A549 (cell line): ENCODE measurements at regions not wholly inside any gene's neighbourhood (a gene's known extent, or its start where the extent isn't known, plus 50 kb on each side); places are given as distances from the start of the nearest gene placed in this dataset.

Experiments
- ATAC-seq, 2 experiments: fragments of 200-7000 bp in 1 of 2; fragments of >200 bp in 1 of 2; cut with Nextera tagmentation in 1 of 2; cut with Tn5 transposase in 1 of 2; 3 replicates each; pipeline versions ENCODE4 v1.8.0 to v1.9.1; 2018 to 2020; ENCODE audit warnings: mild to moderate bottlenecking in 1 of 2, moderate library complexity in 1 of 2
- CTCF ChIA-PET: fragments of 300-600 bp; sonication (Branson Sonifier 250); formaldehyde crosslinking; extraction: SDS; loops from one replicate; lab custom pipeline; 2021; ENCODE audit warnings: antibody characterized with exemption, inconsistent platforms; lab: Yijun Ruan, JAX
- POLR2A ChIA-PET: fragments of 350-600 bp; formaldehyde crosslinking; extraction: SDS; loops from one replicate; lab custom pipeline; 2021; ENCODE audit warnings: antibody characterized with exemption, inconsistent platforms; lab: Yijun Ruan, JAX
- DNase-seq, 2 experiments: peaks; one replicate each; pipeline versions ENCODE4 v3.0.0 to v3.0.0-alpha.2; 2011 to 2016; ENCODE audit warnings: low read depth in 1 of 2, low spot score in 1 of 2
- FAIRE-seq: peaks from 2 replicates; lab custom pipeline; 2011; peaks lifted over from hg19 to GRCh38; lab: Jason Lieb, UNC
- H3K27ac ChIP-seq, 2 experiments: fragments of >200 bp; sonication (Bioruptor Twin); formaldehyde crosslinking; 3 replicates each; pipeline ENCODE4 v1.5.1; 2016 to 2017
- H3K4me1 ChIP-seq: fragments of >200 bp; sonication (Bioruptor Twin); formaldehyde crosslinking; 3 replicates; pipeline ENCODE4 v1.6.1; 2016
- H3K4me2 ChIP-seq: fragments of >200 bp; sonication (Bioruptor Twin); formaldehyde crosslinking; 3 replicates; pipeline ENCODE4 v1.6.1; 2016
- H3K4me3 ChIP-seq: fragments of >200 bp; sonication (Bioruptor Twin); formaldehyde crosslinking; 3 replicates; pipeline ENCODE4 v1.5.1; 2016
- H3K9me3 ChIP-seq: fragments of >200 bp; sonication (Bioruptor Twin); formaldehyde crosslinking; 3 replicates; pipeline ENCODE4 v1.6.1; 2016
- BCL3 ChIP-seq: fragments of >200 bp; sonication (Bioruptor Twin); formaldehyde crosslinking; IDR thresholded peaks from 3 replicates; pipeline ENCODE4 v1.6.1; 2016
- BHLHE40 ChIP-seq: IDR thresholded peaks from 2 replicates; pipeline ENCODE4 v1.6.1; 2012; ENCODE audit warnings: low read depth, low read length, inconsistent platforms
- CBX2 ChIP-seq: fragments of 200-600 bp; sonication (generic); IDR thresholded peaks from 2 replicates; pipeline ENCODE4 v1.6.1; 2016; ENCODE audit warnings: low read depth, mild to moderate bottlenecking, borderline replicate concordance
- CBX8 ChIP-seq: fragments of 200-600 bp; sonication (generic); IDR thresholded peaks from 2 replicates; pipeline ENCODE4 v1.6.1; 2016
- CEBPB ChIP-seq, 2 experiments: fragments of >200 bp in 1 of 2; sonication (Bioruptor Twin) in 1 of 2; formaldehyde crosslinking in 1 of 2; IDR thresholded peaks; 2 replicates each; pipeline ENCODE4 v1.6.1; 2012 to 2016
- E2F6 ChIP-seq: IDR thresholded peaks from 2 replicates; pipeline ENCODE4 v1.6.1; 2012; ENCODE audit warnings: low read depth, borderline replicate concordance
- ELK1 ChIP-seq: fragments of 150-350 bp; IDR thresholded peaks from 2 replicates; pipeline ENCODE4 v1.6.1; 2014; ENCODE audit warnings: low read depth, mild to moderate bottlenecking, low read length
- FOSL2 ChIP-seq, 2 experiments: fragments of 450-650 bp in 1 of 2; fragments of >200 bp in 1 of 2; sonication (Bioruptor Twin) in 1 of 2; formaldehyde crosslinking; IDR thresholded peaks; 2 replicates each; pipeline versions ENCODE4 v1.5.0 to v1.6.1; 2016 to 2020; ENCODE audit warnings: mild to moderate bottlenecking in 1 of 2, moderate library complexity in 1 of 2
- HOXB13 ChIP-seq: fragments of 250-450 bp; sonication (Bioruptor Pico); IDR thresholded peaks from 2 replicates; pipeline ENCODE4 v1.5.0; 2020; ENCODE audit warnings: low read depth, mild to moderate bottlenecking, moderate library complexity
- HOXB5 ChIP-seq: fragments of 250-450 bp; sonication (Bioruptor Pico); IDR thresholded peaks from 2 replicates; pipeline ENCODE4 v1.5.0; 2020; ENCODE audit warnings: mild to moderate bottlenecking, moderate library complexity
- JUNB ChIP-seq: fragments of >200 bp; sonication (Bioruptor Twin); formaldehyde crosslinking; IDR thresholded peaks from 2 replicates; pipeline ENCODE4 v1.6.1; 2016
- KDM5A ChIP-seq: fragments of 200-600 bp; sonication (generic); IDR thresholded peaks from 2 replicates; pipeline ENCODE4 v1.6.1; 2016; ENCODE audit warnings: antibody characterized with exemption, mild to moderate bottlenecking
- NR3C1 ChIP-seq: fragments of >200 bp; sonication (Bioruptor Twin); formaldehyde crosslinking; IDR thresholded peaks from 3 replicates; pipeline ENCODE4 v1.6.1; 2017
- PBX3 ChIP-seq: IDR thresholded peaks from 2 replicates; pipeline ENCODE4 v1.6.1; 2012
- PHF8 ChIP-seq: fragments of 200-600 bp; sonication (generic); IDR thresholded peaks from 2 replicates; pipeline ENCODE4 v1.6.1; 2016; ENCODE audit warnings: low read depth, mild to moderate bottlenecking, antibody characterized with exemption, moderate library complexity, borderline replicate concordance
- POLR2AphosphoS2 ChIP-seq: conservative IDR thresholded peaks from 2 replicates; pipeline ENCODE4 v1.6.1; 2012; ENCODE audit warnings: low read length, improper control_type of control experiment, inconsistent platforms
- RARB ChIP-seq: fragments of 250-450 bp; sonication (Bioruptor Pico); IDR thresholded peaks from 2 replicates; pipeline ENCODE4 v1.8.0; 2021; ENCODE audit warnings: mild to moderate bottlenecking, moderate library complexity
- SMC3 ChIP-seq: fragments of >200 bp; sonication (Bioruptor Twin); formaldehyde crosslinking; IDR thresholded peaks from 3 replicates; pipeline ENCODE4 v1.6.1; 2018; ENCODE audit warnings: inconsistent platforms
- TP53 ChIP-seq: fragments of 250-450 bp; sonication (Bioruptor Pico); IDR thresholded peaks from 2 replicates; pipeline ENCODE4 v1.5.0; 2021; ENCODE audit warnings: mild to moderate bottlenecking, moderate library complexity
- ZC3H11A ChIP-seq: fragments of 450-650 bp; IDR thresholded peaks from 2 replicates; pipeline ENCODE4 v1.6.1; 2014; ENCODE audit warnings: antibody characterized with exemption, mild to moderate bottlenecking
- ZFP36 ChIP-seq: fragments of 450-650 bp; IDR thresholded peaks from 2 replicates; pipeline ENCODE4 v1.6.1; 2014; ENCODE audit warnings: borderline replicate concordance; ENCODE audit not compliant: partially characterized antibody
- ZNF302 ChIP-seq: fragments of 250-450 bp; sonication (Bioruptor Pico); IDR thresholded peaks from 2 replicates; pipeline ENCODE4 v1.9.0; 2021; ENCODE audit warnings: inconsistent platforms, mild to moderate bottlenecking, moderate library complexity
- ZSCAN20 ChIP-seq: fragments of 250-450 bp; sonication (Bioruptor Pico); IDR thresholded peaks from 2 replicates; pipeline ENCODE4 v1.8.0; 2022; ENCODE audit warnings: mild to moderate bottlenecking, moderate library complexity
- WGBS: methylation state at CpG from one replicate; pipeline ENCODE4 v1.1.6; 2017; ENCODE audit errors: missing lambda C conversion rate; 5-methylcytosine and 5-hydroxymethylcytosine counted together

GRCh38 chr21:16357994-16358393, 628.2 kb downstream of the USP25 start:
- ChIA-PET CTCF (no interaction called here), POLR2A (no interaction called here)
- no peak overlapping the region for H3K27ac ChIP-seq
- FAIRE-seq, result no peak
- H3K4me1 ChIP-seq, result no peaks in the 10 kb centered on the region
- DNase-seq, result no peak
- H3K4me2 ChIP-seq, result no peak overlapping the region
- no peak for ATAC-seq
- TF ChIP-seq JUNB, result no peak
- TF ChIP-seq POLR2AphosphoS2, result no peak
- TF ChIP-seq E2F6, result no peak
- no peak for TF ChIP-seq BHLHE40
- no peak for TF ChIP-seq KDM5A
- TF ChIP-seq PBX3, result no peak
- TF ChIP-seq NR3C1, result no peak
- TF ChIP-seq ZFP36, result no peak
- no peak for TF ChIP-seq ZSCAN20
- TF ChIP-seq HOXB13 (CRISPR knock-in tag), result no peak
- no peaks in the 10 kb centered on the region for H3K9me3 ChIP-seq
- no peak overlapping the region for H3K4me3 ChIP-seq

- Histone ChIP-seq H3K9me3 (no peaks in the 10 kb centered on the region), H3K4me3 (no peak overlapping the region), H3K4me1 (no peaks in the 10 kb centered on the region), H3K4me2 (no peak overlapping the region), H3K27ac (no peak overlapping the region)
- ChIA-PET POLR2A (no interaction called here), CTCF (no interaction called here)
- DNase-seq (no peak), ATAC-seq (no peak), FAIRE-seq (no peak)
- TF ChIP-seq FOSL2 (IDR thresholded peaks at IDR 0.05), result no peak
- no peak for TF ChIP-seq FOSL2 (CRISPR knock-in tag; IDR thresholded peaks at IDR 0.05)
- TF ChIP-seq RARB (CRISPR knock-in tag), result no peak
- TF ChIP-seq E2F6, result no peak
- TF ChIP-seq ZC3H11A, result no peak
- no peak for TF ChIP-seq TP53 (CRISPR knock-in tag)
- TF ChIP-seq CBX2, result no peak
- no peak for TF ChIP-seq ELK1
- TF ChIP-seq CBX8, result no peak
- TF ChIP-seq PHF8, result no peak
- no peak for TF ChIP-seq HOXB5 (CRISPR knock-in tag)
- no peak for TF ChIP-seq ZNF302 (CRISPR knock-in tag)
- TF ChIP-seq SMC3, result no peak
- TF ChIP-seq BCL3, result no peak
- TF ChIP-seq CEBPB (IDR thresholded peaks at IDR 0.05), result no peak
- WGBS, result 63% methylated on average over 2 of the region's 2 CpGs
Measured at GRCh38 chr21:16358784-16359183, 629.0 kb downstream of the USP25 start.
